ENCODE measurements at regions not wholly inside any gene's neighbourhood (a gene's known extent, or its start where the extent isn't known, plus 50 kb on each side); places are given as distances from the start of the nearest gene placed in this dataset.

DNA sequence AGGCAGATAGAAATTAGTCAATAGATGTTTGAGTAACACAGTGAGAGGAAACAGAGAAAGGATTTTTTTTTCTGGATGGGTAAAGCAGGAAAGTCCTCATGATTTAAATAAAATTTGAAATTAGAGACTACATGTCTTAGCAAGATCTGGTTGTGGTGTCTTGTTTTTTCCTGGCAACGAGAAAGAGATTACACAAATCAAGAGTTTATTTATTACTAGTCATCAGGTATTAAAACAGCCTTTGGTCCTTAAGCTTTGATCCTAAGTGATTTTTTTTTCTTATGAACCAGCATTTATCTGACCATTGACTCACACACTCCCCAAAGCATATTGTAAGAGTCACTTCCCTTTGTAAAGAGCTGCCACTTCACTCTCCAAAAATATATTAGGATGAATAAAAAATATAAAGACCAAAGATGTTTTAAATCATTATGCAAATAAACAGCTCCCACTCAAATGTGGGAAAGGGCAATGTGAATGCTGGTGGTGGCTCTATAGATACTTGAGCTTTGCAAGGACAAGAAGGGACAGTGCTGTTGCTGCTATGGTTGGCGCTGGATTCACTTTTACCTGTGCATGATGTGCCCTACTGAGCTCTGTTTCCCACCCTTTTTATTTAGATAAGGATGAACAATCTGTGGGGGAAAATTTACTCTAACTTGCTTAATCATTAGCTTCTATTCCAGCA lies 1726.5 kb downstream of the MAT2B start:
- TF ChIP-seq ZFP3 (CRISPR knock-in tag; IDR thresholded peaks at IDR 0.05) (no peak), OSR1 (CRISPR knock-in tag; IDR thresholded peaks at IDR 0.05) (no peak), ZNF70 (CRISPR knock-in tag; IDR thresholded peaks at IDR 0.05) (no peak), ARNTL (CRISPR knock-in tag; IDR thresholded peaks at IDR 0.05; ENCODE audit: borderline replicate concordance, low read depth) (no peak), ESRRG (CRISPR knock-in tag; IDR thresholded peaks at IDR 0.05) (no peak), RARB (CRISPR knock-in tag; IDR thresholded peaks at IDR 0.05) (no peak), SNAI2 (CRISPR knock-in tag; IDR thresholded peaks at IDR 0.05) (no peak), ISL1 (CRISPR knock-in tag; IDR thresholded peaks at IDR 0.05) (no peak), CSDC2 (CRISPR knock-in tag; IDR thresholded peaks at IDR 0.05) (no peak), ZFP30 (CRISPR knock-in tag; IDR thresholded peaks at IDR 0.05) (no peak), TOX (CRISPR knock-in tag; IDR thresholded peaks at IDR 0.05; ENCODE audit: borderline replicate concordance) (no peak)
- TF ChIP-seq, protein P1, sequence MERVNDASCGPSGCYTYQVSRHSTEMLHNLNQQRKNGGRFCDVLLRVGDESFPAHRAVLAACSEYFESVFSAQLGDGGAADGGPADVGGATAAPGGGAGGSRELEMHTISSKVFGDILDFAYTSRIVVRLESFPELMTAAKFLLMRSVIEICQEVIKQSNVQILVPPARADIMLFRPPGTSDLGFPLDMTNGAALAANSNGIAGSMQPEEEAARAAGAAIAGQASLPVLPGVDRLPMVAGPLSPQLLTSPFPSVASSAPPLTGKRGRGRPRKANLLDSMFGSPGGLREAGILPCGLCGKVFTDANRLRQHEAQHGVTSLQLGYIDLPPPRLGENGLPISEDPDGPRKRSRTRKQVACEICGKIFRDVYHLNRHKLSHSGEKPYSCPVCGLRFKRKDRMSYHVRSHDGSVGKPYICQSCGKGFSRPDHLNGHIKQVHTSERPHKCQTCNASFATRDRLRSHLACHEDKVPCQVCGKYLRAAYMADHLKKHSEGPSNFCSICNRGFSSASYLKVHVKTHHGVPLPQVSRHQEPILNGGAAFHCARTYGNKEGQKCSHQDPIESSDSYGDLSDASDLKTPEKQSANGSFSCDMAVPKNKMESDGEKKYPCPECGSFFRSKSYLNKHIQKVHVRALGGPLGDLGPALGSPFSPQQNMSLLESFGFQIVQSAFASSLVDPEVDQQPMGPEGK (CRISPR knock-in tag; IDR thresholded peaks at IDR 0.05; ENCODE audit: borderline replicate concordance): no peak
- TF ChIP-seq, protein P2, sequence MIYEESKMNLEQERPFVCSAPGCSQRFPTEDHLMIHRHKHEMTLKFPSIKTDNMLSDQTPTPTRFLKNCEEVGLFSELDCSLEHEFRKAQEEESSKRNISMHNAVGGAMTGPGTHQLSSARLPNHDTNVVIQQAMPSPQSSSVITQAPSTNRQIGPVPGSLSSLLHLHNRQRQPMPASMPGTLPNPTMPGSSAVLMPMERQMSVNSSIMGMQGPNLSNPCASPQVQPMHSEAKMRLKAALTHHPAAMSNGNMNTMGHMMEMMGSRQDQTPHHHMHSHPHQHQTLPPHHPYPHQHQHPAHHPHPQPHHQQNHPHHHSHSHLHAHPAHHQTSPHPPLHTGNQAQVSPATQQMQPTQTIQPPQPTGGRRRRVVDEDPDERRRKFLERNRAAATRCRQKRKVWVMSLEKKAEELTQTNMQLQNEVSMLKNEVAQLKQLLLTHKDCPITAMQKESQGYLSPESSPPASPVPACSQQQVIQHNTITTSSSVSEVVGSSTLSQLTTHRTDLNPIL (CRISPR knock-in tag; IDR thresholded peaks at IDR 0.05; ENCODE audit: low read depth): no peak
- TF ChIP-seq, protein P3, sequence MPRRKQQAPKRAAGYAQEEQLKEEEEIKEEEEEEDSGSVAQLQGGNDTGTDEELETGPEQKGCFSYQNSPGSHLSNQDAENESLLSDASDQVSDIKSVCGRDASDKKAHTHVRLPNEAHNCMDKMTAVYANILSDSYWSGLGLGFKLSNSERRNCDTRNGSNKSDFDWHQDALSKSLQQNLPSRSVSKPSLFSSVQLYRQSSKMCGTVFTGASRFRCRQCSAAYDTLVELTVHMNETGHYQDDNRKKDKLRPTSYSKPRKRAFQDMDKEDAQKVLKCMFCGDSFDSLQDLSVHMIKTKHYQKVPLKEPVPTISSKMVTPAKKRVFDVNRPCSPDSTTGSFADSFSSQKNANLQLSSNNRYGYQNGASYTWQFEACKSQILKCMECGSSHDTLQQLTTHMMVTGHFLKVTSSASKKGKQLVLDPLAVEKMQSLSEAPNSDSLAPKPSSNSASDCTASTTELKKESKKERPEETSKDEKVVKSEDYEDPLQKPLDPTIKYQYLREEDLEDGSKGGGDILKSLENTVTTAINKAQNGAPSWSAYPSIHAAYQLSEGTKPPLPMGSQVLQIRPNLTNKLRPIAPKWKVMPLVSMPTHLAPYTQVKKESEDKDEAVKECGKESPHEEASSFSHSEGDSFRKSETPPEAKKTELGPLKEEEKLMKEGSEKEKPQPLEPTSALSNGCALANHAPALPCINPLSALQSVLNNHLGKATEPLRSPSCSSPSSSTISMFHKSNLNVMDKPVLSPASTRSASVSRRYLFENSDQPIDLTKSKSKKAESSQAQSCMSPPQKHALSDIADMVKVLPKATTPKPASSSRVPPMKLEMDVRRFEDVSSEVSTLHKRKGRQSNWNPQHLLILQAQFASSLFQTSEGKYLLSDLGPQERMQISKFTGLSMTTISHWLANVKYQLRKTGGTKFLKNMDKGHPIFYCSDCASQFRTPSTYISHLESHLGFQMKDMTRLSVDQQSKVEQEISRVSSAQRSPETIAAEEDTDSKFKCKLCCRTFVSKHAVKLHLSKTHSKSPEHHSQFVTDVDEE (CRISPR knock-in tag; IDR thresholded peaks at IDR 0.05): no peak

All from SK-N-SH treated with all-trans-retinoic acid at 6 μM for 48 hours (cell line).